Neuronal stem cell (in vitro differentiated cells): ENCODE measurements at regions not wholly inside any gene's neighbourhood (a gene's known extent, or its start where the extent isn't known, plus 50 kb on each side); places are given as distances from the start of the nearest gene placed in this dataset.

Experiments used
- DNase-seq: peaks from one replicate; pipeline ENCODE4 v3.0.0-alpha.2; 2013; ENCODE audit warnings: low spot score
- H2AFZ ChIP-seq: one replicate; pipeline ENCODE4 v1.6.1; 2013; ENCODE audit warnings: mild to moderate bottlenecking, low read length, inconsistent platforms
- H2AK5ac ChIP-seq: 2 replicates; pipeline ENCODE4 v1.6.1; 2013; ENCODE audit warnings: low read depth, mild to moderate bottlenecking, inconsistent platforms, low read length, moderate library complexity, mixed read lengths
- H2BK120ac ChIP-seq: 2 replicates; pipeline ENCODE4 v1.6.1; 2013; ENCODE audit warnings: low read depth, mild to moderate bottlenecking, inconsistent platforms, low read length, moderate library complexity, mixed read lengths
- H2BK12ac ChIP-seq: one replicate; pipeline ENCODE4 v1.6.1; 2013; ENCODE audit warnings: low read length, inconsistent platforms
- H2BK15ac ChIP-seq: 2 replicates; pipeline ENCODE4 v1.6.1; 2013; ENCODE audit warnings: mild to moderate bottlenecking, low read length, inconsistent platforms, mixed read lengths
- H2BK5ac ChIP-seq: one replicate; pipeline ENCODE4 v1.6.1; 2013; ENCODE audit warnings: inconsistent platforms, mild to moderate bottlenecking, low read length, moderate library complexity
- H3K14ac ChIP-seq: one replicate; pipeline ENCODE4 v1.6.1; 2013; ENCODE audit warnings: low read length, inconsistent platforms
- H3K18ac ChIP-seq: 2 replicates; pipeline ENCODE4 v1.6.1; 2013; ENCODE audit warnings: low read length, inconsistent platforms
- H3K23ac ChIP-seq: 2 replicates; pipeline ENCODE4 v1.6.1; 2013; ENCODE audit warnings: low read depth, mild to moderate bottlenecking, mixed read lengths, low read length, inconsistent platforms; ENCODE audit not compliant: poor library complexity
- H3K27ac ChIP-seq: replicated peaks from 3 replicates; pipeline ENCODE4 v1.5.1; 2013; ENCODE audit warnings: low read length, inconsistent platforms
- H3K27me3 ChIP-seq, 3 experiments: 2 replicates each; pipeline ENCODE4 v1.6.1; 2013; ENCODE audit warnings: low read length in 3 of 3, mild to moderate bottlenecking in 2 of 3, inconsistent platforms in 1 of 3, low read depth in 1 of 3, mixed read lengths in 1 of 3, moderate library complexity in 1 of 3; ENCODE audit not compliant: control insufficient read depth in 3 of 3, insufficient read depth in 3 of 3
- H3K36me3 ChIP-seq, 2 donors: replicated peaks in 1 of 2; 2 replicates each; pipeline ENCODE4 v1.6.1; 2013; ENCODE audit warnings: low read length in 2 of 2; ENCODE audit not compliant: control insufficient read depth in 2 of 2, insufficient read depth in 2 of 2
- H3K4ac ChIP-seq: 2 replicates; pipeline ENCODE4 v1.6.1; 2013; ENCODE audit warnings: inconsistent platforms, mild to moderate bottlenecking, low read length, moderate library complexity
- H3K4me1 ChIP-seq, 2 donors: 1 replicate in 1 of 2; 2 replicates in 1 of 2; pipeline ENCODE4 v1.6.1; 2013; ENCODE audit warnings: low read length in 2 of 2, low read depth in 1 of 2; ENCODE audit not compliant: control insufficient read depth in 2 of 2, insufficient read depth in 1 of 2
- H3K4me2 ChIP-seq: one replicate; pipeline ENCODE4 v1.6.1; 2013; ENCODE audit warnings: mild to moderate bottlenecking, low read length, inconsistent platforms; ENCODE audit not compliant: insufficient read depth, poor library complexity, severe bottlenecking
- H3K4me3 ChIP-seq, 2 donors: 2 replicates each; pipeline ENCODE4 v1.5.1; 2013; ENCODE audit warnings: low read length in 2 of 2, mild to moderate bottlenecking in 2 of 2, inconsistent platforms in 1 of 2, moderate library complexity in 1 of 2
- H3K79me1 ChIP-seq: one replicate; pipeline ENCODE4 v1.6.1; 2013; ENCODE audit warnings: low read depth, mild to moderate bottlenecking, inconsistent platforms, low read length, moderate library complexity
- H3K9ac ChIP-seq: one replicate; pipeline ENCODE4 v1.6.1; 2013; ENCODE audit warnings: mild to moderate bottlenecking, low read depth, low read length, inconsistent platforms; ENCODE audit not compliant: poor library complexity
- H3K9me3 ChIP-seq, 2 donors: replicated peaks in 1 of 2; 2 replicates each; pipeline versions ENCODE3 to v1.6.1; 2013; ENCODE audit warnings: low read length in 2 of 2, mild to moderate bottlenecking in 2 of 2, inconsistent platforms in 1 of 2, low read depth in 1 of 2, mixed read lengths in 1 of 2, moderate library complexity in 1 of 2; ENCODE audit not compliant: control insufficient read depth in 2 of 2, insufficient read depth in 1 of 2
- H4K8ac ChIP-seq: one replicate; pipeline ENCODE4 v1.6.1; 2013; ENCODE audit warnings: low read depth, mild to moderate bottlenecking, inconsistent platforms, low read length, moderate library complexity
- H4K91ac ChIP-seq: one replicate; pipeline ENCODE4 v1.6.1; 2013; ENCODE audit warnings: low read length, low read depth, mild to moderate bottlenecking, inconsistent platforms; ENCODE audit not compliant: poor library complexity
- WGBS, 2 donors: extraction: QIAGEN DNeasy Blood & Tissue Kit; methylation state at CpG; one replicate each; pipeline ENCODE4 v1.1.7; 2013; ENCODE audit warnings: missing lambda C conversion rate in 2 of 2, mixed read lengths in 1 of 2; ENCODE audit not compliant: insufficient read length in 2 of 2, insufficient replicate concordance in 1 of 2; ENCODE audit errors: extremely low coverage in 2 of 2; 5-methylcytosine and 5-hydroxymethylcytosine counted together

DNA sequence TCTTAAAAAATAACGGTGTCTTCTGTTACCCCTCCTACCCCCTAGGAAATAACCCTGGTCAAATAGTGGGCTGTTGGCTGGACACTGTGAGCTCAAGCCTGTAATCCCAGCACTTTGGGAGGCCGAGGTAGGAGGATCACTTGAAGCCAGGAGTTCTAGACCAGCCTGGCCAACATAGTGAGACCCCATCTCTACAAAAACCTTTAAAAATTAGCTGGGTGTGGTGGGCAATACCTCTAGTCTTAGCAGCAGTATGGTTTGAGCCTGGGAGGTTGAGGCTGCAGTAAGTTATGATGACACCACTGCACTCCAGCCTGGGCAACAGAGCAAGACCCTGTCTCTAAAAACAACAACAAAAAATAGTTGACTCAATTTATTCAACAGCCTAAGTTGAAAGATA is 453.7 kb downstream of the SIPA1L2 start:
- Histone ChIP-seq H3K79me1 (no peaks in the 10 kb centered on the region), H3K4me3 (no peak overlapping the region), H4K91ac (no peak overlapping the region), H2BK120ac (no peak overlapping the region), H2AFZ (no peak overlapping the region), H2BK5ac (no peak overlapping the region), H3K27me3 (no peaks in the 10 kb centered on the region), H3K4ac (no peak overlapping the region), H3K23ac (no peak overlapping the region), H2BK12ac (no peak overlapping the region), H3K9ac (no peak overlapping the region), H4K8ac (no peak overlapping the region), H3K36me3 (no peaks in the 10 kb centered on the region), H2BK15ac (no peak overlapping the region), H3K4me1 (peaks cover 13% of the 10 kb centered on the region in 2 donors), H3K4me2 (no peak overlapping the region), H3K14ac (no peak overlapping the region), H2AK5ac (no peak overlapping the region), H3K18ac (no peak overlapping the region), H3K9me3 (peaks cover 0 to 5% of the 10 kb centered on the region in 2 donors), H3K27ac (no peak overlapping the region)
- DNase-seq = no peak
- no CpG with 5 or more reads among the region's 2 CpGs for WGBS, 2 donors

GRCh38 chr1:232174306-232174705 is 455.6 kb downstream of the SIPA1L2 start:
- Histone ChIP-seq H2BK5ac (no peak overlapping the region), H3K27ac (no peak overlapping the region), H3K27me3 (no peaks in the 10 kb centered on the region), H3K4ac (no peak overlapping the region), H3K23ac (no peak overlapping the region), H2BK15ac (no peak overlapping the region), H3K4me3 (no peak overlapping the region), H3K36me3 (no peaks in the 10 kb centered on the region), H4K8ac (no peak overlapping the region), H3K9me3 (peaks cover 0 to 5% of the 10 kb centered on the region in 2 donors), H2BK120ac (no peak overlapping the region), H3K14ac (no peak overlapping the region), H4K91ac (no peak overlapping the region), H2BK12ac (no peak overlapping the region), H3K4me1 (no peaks in the 10 kb centered on the region), H3K4me2 (no peak overlapping the region), H3K9ac (no peak overlapping the region), H3K18ac (no peak overlapping the region), H3K79me1 (no peaks in the 10 kb centered on the region), H2AFZ (no peak overlapping the region), H2AK5ac (no peak overlapping the region)
- DNase-seq = no peak
- WGBS, 2 donors = no CpG with 5 or more reads among the region's 5 CpGs

DNA sequence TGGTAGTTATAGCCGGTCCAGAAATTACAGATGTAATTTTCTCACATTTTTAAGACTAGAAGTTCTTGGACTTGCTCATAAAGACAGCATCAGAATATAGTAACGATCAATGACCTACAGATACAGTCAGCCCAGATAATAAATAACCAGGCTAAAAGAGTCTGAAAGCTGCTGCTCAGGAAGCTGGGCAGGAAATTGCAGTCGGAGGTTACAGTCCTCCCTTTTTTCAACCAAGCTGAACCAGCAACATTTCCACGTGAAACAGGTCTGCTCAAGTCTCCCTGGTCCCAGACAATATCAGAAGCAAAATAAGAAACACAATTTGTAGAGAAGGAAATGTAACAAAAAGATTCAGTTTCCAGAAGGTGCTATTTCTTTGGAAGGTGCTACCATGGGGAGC is 457.4 kb downstream of the SIPA1L2 start:
- H2AFZ ChIP-seq = no peak overlapping the region
- no peaks in the 10 kb centered on the region for H3K79me1 ChIP-seq
- no peak overlapping the region for H3K18ac ChIP-seq
- peaks cover 0 to 1% of the 10 kb centered on the region in 2 donors for H3K9me3 ChIP-seq
- no peaks in the 10 kb centered on the region for H3K36me3 ChIP-seq
- no peaks in the 10 kb centered on the region for H3K27me3 ChIP-seq
- no peak overlapping the region for H3K4me3 ChIP-seq
- H2BK12ac ChIP-seq = no peak overlapping the region
- no peak overlapping the region for H3K14ac ChIP-seq
- DNase-seq = no peak
- no peak overlapping the region for H2BK15ac ChIP-seq
- H3K23ac ChIP-seq = no peak overlapping the region
- no peak overlapping the region for H2AK5ac ChIP-seq
- H2BK120ac ChIP-seq = no peak overlapping the region
- no peak overlapping the region for H3K4ac ChIP-seq
- H3K4me2 ChIP-seq = no peak overlapping the region
- no peak overlapping the region for H4K91ac ChIP-seq
- H3K9ac ChIP-seq = no peak overlapping the region
- no peak overlapping the region for H2BK5ac ChIP-seq
- no peak overlapping the region for H3K27ac ChIP-seq
- no peak overlapping the region for H4K8ac ChIP-seq
- WGBS, 2 donors = no CpG with 5 or more reads among the region's 4 CpGs
- H3K4me1 ChIP-seq = peaks cover 0 to 5% of the 10 kb centered on the region in 2 donors

- no peak overlapping the region for H3K4ac ChIP-seq
- no peak overlapping the region for H4K8ac ChIP-seq
- no peak overlapping the region for H2BK15ac ChIP-seq
- H2BK12ac ChIP-seq = no peak overlapping the region
- H3K4me3 ChIP-seq = no peak overlapping the region
- H3K4me2 ChIP-seq = no peak overlapping the region
- no peak overlapping the region for H3K9ac ChIP-seq
- no peak overlapping the region for H3K18ac ChIP-seq
- no peak overlapping the region for H4K91ac ChIP-seq
- no peak overlapping the region for H2BK5ac ChIP-seq
- H3K23ac ChIP-seq = no peak overlapping the region
- H3K9me3 ChIP-seq = peaks cover 0 to 2% of the 10 kb centered on the region in 2 donors
- H3K79me1 ChIP-seq = no peaks in the 10 kb centered on the region
- no peak overlapping the region for H2AFZ ChIP-seq
- no peak overlapping the region for H3K27ac ChIP-seq
- no peak overlapping the region for H2AK5ac ChIP-seq
- H3K27me3 ChIP-seq = no peaks in the 10 kb centered on the region
- no peak for DNase-seq
- no CpG with 5 or more reads among the region's 1 CpG for WGBS, 2 donors
- H3K4me1 ChIP-seq = peaks cover 0 to 5% of the 10 kb centered on the region in 2 donors
- no peak overlapping the region for H2BK120ac ChIP-seq
- H3K36me3 ChIP-seq = no peaks in the 10 kb centered on the region
- H3K14ac ChIP-seq = no peak overlapping the region
Measured at GRCh38 chr1:232170909-232171308, 459.0 kb downstream of the SIPA1L2 start.
